ENCODE measurements at regions not wholly inside any gene's neighbourhood (a gene's known extent, or its start where the extent isn't known, plus 50 kb on each side); places are given as distances from the start of the nearest gene placed in this dataset.
A peak's percentile ranks its signal among the peaks of the same experiment; 100 is the strongest.
"Not testable (repeated sequence)": the region's sequence is repeated elsewhere in the genome, so short reads cannot be mapped to it uniquely, and the experiment has no call there.

GRCh38 chr9:73095425-73095824, 56.2 kb upstream of the ANXA1 start:
- Histone ChIP-seq H3K27me3 (replicated peaks) (no peaks in the 10 kb centered on the region), H3K4me1 (replicated peaks) (no peaks in the 10 kb centered on the region; the same call in 1 of the 2 replicates), H3K4me3 (no peak overlapping the region), H3K36me3 (no peaks in the 10 kb centered on the region), H3K9me3 (replicated peaks) (no peaks in the 10 kb centered on the region), H3K27ac (no peak overlapping the region)
- no peak for DNase-seq (ENCODE audit: low read depth in 1 of 2, low spot score in 2 of 2)

- Histone ChIP-seq H3K4me3 (no peak overlapping the region), H3K36me3 (no peaks in the 10 kb centered on the region), H3K27me3 (replicated peaks) (no peaks in the 10 kb centered on the region), H3K27ac (no peak overlapping the region), H3K4me1 (replicated peaks) (no peaks in the 10 kb centered on the region; the same call in 1 of the 2 replicates), H3K9me3 (replicated peaks) (no peaks in the 10 kb centered on the region)
- peak in 1 of 2 experiments; percentile 31 for DNase-seq (ENCODE audit: low read depth in 1 of 2, low spot score in 2 of 2)
These were observed 57.8 kb upstream of the ANXA1 start for GRCh38 chr9:73093740-73094379.

- H3K4me1 ChIP-seq (replicated peaks): no peaks in the 10 kb centered on the region; the same call in 1 of the 2 replicates
- no peaks in the 10 kb centered on the region for H3K9me3 ChIP-seq (replicated peaks)
- no peak overlapping the region for H3K27ac ChIP-seq
- no peaks in the 10 kb centered on the region for H3K36me3 ChIP-seq
- H3K4me3 ChIP-seq: no peak overlapping the region
- no peak for DNase-seq (ENCODE audit: low read depth in 1 of 2, low spot score in 2 of 2)
- no peaks in the 10 kb centered on the region for H3K27me3 ChIP-seq (replicated peaks)
These were observed 58.5 kb upstream of the ANXA1 start for GRCh38 chr9:73093016-73093739.

GRCh38 chr9:73091909-73092308, 59.8 kb upstream of the ANXA1 start:
- Histone ChIP-seq H3K36me3 (no peaks in the 10 kb centered on the region), H3K4me1 (replicated peaks) (no peaks in the 10 kb centered on the region; the same call in 1 of the 2 replicates), H3K27ac (no peak overlapping the region), H3K9me3 (replicated peaks) (no peaks in the 10 kb centered on the region), H3K4me3 (no peak overlapping the region), H3K27me3 (replicated peaks) (no peaks in the 10 kb centered on the region)
- no peak for DNase-seq (ENCODE audit: low read depth in 1 of 2, low spot score in 2 of 2)

DNA sequence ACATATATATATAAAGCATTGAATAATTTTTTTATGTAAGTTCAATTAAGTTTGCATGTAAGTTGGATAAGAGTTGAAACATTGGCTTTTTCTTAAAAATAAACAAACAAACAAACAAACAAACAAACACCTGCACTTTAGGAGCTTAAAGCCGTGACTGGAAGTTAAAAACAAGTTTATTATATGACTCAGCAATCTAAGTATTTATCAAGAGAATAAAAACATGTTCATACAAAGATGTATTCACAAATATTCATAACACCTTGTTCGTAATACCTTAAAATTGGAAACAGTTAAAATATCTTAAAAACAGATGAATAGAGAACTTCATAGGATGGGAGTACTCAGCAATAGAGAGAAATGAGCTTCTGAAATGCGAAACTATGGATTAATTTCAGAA, 61.5 kb upstream of the ANXA1 start:
- Histone ChIP-seq H3K9me3 (replicated peaks) (no peaks in the 10 kb centered on the region), H3K4me3 (no peak overlapping the region), H3K27me3 (replicated peaks) (0 out of 2 replicates have a peak, but pooled peaks cover 3% of the 10 kb centered on the region), H3K27ac (no peak overlapping the region), H3K36me3 (no peaks in the 10 kb centered on the region), H3K4me1 (replicated peaks) (no peaks in the 10 kb centered on the region; the same call in 1 of the 2 replicates)
- no peak for DNase-seq (ENCODE audit: low read depth in 1 of 2, low spot score in 2 of 2)

GRCh38 chr9:73089304-73089985, 62.2 kb upstream of the ANXA1 start:
- no peak overlapping the region for H3K4me3 ChIP-seq
- H3K4me1 ChIP-seq (replicated peaks): no peaks in the 10 kb centered on the region; the same call in 1 of the 2 replicates
- H3K36me3 ChIP-seq: no peaks in the 10 kb centered on the region
- no peak for DNase-seq (ENCODE audit: low read depth in 1 of 2, low spot score in 2 of 2)
- H3K27ac ChIP-seq: no peak overlapping the region
- no peaks in the 10 kb centered on the region for H3K9me3 ChIP-seq (replicated peaks)
- 0 out of 2 replicates have a peak, but pooled peaks cover 4% of the 10 kb centered on the region for H3K27me3 ChIP-seq (replicated peaks)

GRCh38 chr9:73087876-73088275, 63.8 kb upstream of the ANXA1 start:
- H3K4me3 ChIP-seq; H3K27ac ChIP-seq; H3K4me1 ChIP-seq (replicated peaks); H3K9me3 ChIP-seq (replicated peaks); H3K36me3 ChIP-seq; DNase-seq (ENCODE audit: low read depth in 1 of 2, low spot score in 2 of 2); H3K27me3 ChIP-seq (replicated peaks): not testable (repeated sequence)

- Histone ChIP-seq H3K36me3 (no peaks in the 10 kb centered on the region), H3K4me1 (replicated peaks) (peaks cover 4% of the 10 kb centered on the region), H3K27me3 (replicated peaks) (0 out of 2 replicates have a peak, but pooled peaks cover 4% of the 10 kb centered on the region), H3K27ac (no peak overlapping the region), H3K4me3 (no peak overlapping the region), H3K9me3 (replicated peaks) (no peaks in the 10 kb centered on the region)
- no peak for DNase-seq (ENCODE audit: low read depth in 1 of 2, low spot score in 2 of 2)
These were observed 68.1 kb upstream of the ANXA1 start for GRCh38 chr9:73083519-73083918.

DNA sequence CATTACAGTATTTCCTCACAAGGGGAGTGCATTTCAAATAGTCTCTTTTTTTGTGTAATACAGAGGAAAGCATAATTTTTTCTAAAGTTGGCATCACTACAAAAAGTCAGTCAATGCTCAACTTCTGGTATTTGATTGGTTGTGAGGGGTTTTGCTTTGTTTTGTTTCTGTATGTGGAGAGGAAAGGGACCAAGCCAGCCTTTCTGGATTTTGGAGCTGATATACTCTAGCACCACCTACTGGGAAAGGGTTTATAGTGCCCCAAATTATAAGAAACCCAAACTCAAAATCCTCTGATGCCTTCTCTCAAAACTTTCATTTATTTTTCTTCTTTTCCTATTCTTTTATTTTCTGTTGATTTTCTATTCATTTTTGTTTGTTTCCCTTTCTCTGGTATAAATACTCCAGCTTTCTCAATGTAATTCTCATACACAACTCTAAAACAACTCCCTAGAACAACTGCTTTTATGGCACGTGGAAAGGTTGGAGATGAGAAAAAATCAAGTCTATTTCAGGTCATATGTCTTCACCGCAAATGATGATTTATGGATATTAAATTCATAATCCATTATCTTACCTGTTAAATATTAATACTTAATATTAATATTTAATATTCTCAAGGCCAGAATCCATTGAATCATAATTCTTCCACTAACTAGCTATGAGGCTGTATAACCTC, 69.5 kb upstream of the ANXA1 start:
- 0 out of 2 replicates have a peak, but pooled peaks cover 4% of the 10 kb centered on the region for H3K27me3 ChIP-seq (replicated peaks)
- H3K27ac ChIP-seq: no peak overlapping the region
- H3K4me3 ChIP-seq: no peak overlapping the region
- DNase-seq (ENCODE audit: low read depth in 1 of 2, low spot score in 2 of 2): peak in 1 of 2 experiments; percentile 44
- H3K36me3 ChIP-seq: no peaks in the 10 kb centered on the region
- H3K9me3 ChIP-seq (replicated peaks): no peaks in the 10 kb centered on the region
- peaks cover 4% of the 10 kb centered on the region for H3K4me1 ChIP-seq (replicated peaks)

DNA sequence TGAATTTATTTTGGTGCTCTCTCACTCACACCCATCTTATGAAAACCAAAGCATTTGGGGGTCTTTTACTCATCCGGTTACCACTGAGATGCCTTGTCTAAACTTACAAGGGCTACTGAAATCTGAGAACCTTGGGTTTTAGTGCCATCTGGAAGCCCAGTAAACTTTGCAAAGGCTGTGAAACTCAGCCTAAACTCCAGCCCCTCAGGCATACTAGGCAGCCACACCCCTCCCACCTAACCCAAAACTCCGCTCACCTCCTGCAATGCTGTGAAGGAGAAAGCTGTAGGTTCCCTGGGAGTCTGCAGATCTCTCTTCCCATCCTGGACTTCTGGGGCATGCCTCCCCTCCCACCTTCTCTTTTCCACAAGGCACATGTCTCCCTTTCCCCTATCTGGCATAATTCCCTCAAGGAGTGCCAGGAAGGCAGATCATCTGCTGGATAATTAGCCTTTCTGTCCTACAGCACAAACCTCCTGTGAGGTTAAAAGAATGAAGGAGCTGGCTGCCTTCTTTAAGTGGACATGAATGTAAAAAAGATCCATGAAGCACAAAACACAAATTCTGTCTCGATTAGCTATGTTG, 71.5 kb upstream of the ANXA1 start:
- Histone ChIP-seq H3K9me3 (replicated peaks) (no peaks in the 10 kb centered on the region), H3K4me1 (replicated peaks) (peaks cover 4% of the 10 kb centered on the region), H3K27ac (no peak overlapping the region), H3K27me3 (replicated peaks) (0 out of 2 replicates have a peak, but pooled peaks cover 1% of the 10 kb centered on the region), H3K4me3 (no peak overlapping the region), H3K36me3 (no peaks in the 10 kb centered on the region)
- DNase-seq (ENCODE audit: low read depth in 1 of 2, low spot score in 2 of 2): no peak

DNA sequence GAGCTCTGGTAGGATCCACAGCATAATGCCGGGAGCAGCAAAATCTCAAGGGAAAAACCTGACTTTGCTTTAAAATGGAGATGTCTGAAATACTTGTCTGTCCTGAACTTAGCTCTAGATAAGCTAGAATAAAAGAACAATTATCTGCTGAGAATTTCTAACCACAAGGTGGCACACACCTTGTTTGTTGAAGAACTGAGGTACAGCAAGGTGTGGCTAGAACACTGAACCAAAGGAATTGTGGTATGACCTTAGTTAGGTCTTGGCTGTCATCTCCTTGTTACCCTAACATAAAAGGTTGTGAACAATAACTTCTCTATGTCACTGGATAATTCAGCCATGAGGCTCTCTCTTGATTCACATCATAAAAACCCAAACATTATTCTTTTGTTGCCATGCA, 72.3 kb upstream of the ANXA1 start:
- Histone ChIP-seq H3K4me1 (replicated peaks) (peaks cover 9% of the 10 kb centered on the region), H3K4me3 (no peak overlapping the region), H3K36me3 (no peaks in the 10 kb centered on the region), H3K27ac (no peak overlapping the region), H3K9me3 (replicated peaks) (no peaks in the 10 kb centered on the region), H3K27me3 (replicated peaks) (no peaks in the 10 kb centered on the region)
- DNase-seq (ENCODE audit: low read depth in 1 of 2, low spot score in 2 of 2): no peak

DNA sequence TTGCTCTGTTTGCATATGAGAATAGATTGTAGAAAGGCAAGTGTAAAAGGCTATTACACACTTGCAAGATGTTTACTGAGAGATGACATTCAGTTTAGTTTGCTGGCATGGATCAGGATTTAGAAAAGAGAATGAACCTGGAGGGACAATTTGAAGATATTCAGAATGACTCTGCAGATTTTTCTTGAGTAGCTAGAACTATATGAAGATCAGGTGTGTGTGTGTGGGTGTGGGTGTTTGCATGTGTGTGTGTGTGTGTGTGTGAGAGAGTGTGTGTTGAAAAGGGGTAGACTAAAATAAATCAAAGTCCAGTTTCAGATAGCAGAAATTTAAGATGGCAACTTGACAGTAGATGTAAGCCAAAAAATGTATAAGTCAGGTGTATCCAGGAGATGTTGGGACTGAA, 74.0 kb upstream of the ANXA1 start:
- H3K9me3 ChIP-seq (replicated peaks): no peaks in the 10 kb centered on the region
- no peaks in the 10 kb centered on the region for H3K27me3 ChIP-seq (replicated peaks)
- peaks cover 24% of the 10 kb centered on the region for H3K4me1 ChIP-seq (replicated peaks)
- H3K36me3 ChIP-seq: no peaks in the 10 kb centered on the region
- no peak for DNase-seq (ENCODE audit: low read depth in 1 of 2, low spot score in 2 of 2)
- no peak overlapping the region for H3K4me3 ChIP-seq
- H3K27ac ChIP-seq: no peak overlapping the region

- Histone ChIP-seq H3K4me3 (no peak overlapping the region), H3K27ac (no peak overlapping the region), H3K4me1 (replicated peaks) (peaks cover 24% of the 10 kb centered on the region), H3K27me3 (replicated peaks) (no peaks in the 10 kb centered on the region), H3K9me3 (replicated peaks) (no peaks in the 10 kb centered on the region), H3K36me3 (no peaks in the 10 kb centered on the region)
- no peak for DNase-seq (ENCODE audit: low read depth in 1 of 2, low spot score in 2 of 2)
These were observed 74.7 kb upstream of the ANXA1 start for GRCh38 chr9:73076970-73077369.
